ENCODE measurements at regions not wholly inside any gene's neighbourhood (a gene's known extent, or its start where the extent isn't known, plus 50 kb on each side); places are given as distances from the start of the nearest gene placed in this dataset.

GRCh38 chr21:16674949-16675348, 837.9 kb upstream of the CXADR start:
- TF ChIP-seq CTCF (conservative IDR thresholded peaks at IDR 0.05; ENCODE audit: low read depth, low read length) = no peak
- no peak for TF ChIP-seq EZH2 (IDR thresholded peaks at IDR 0.05; ENCODE audit: borderline replicate concordance, low read depth, low read length, poor library complexity, severe bottlenecking)

Data from A673 (cell line).